Esophagus muscularis mucosa (tissue), 4 donors: ENCODE measurements at regions not wholly inside any gene's neighbourhood (a gene's known extent, or its start where the extent isn't known, plus 50 kb on each side); places are given as distances from the start of the nearest gene placed in this dataset.

ENCODE experiments used
- CTCF ChIP-seq, 3 experiments: fragments of 200-600 bp in 2 of 3; fragments of 450-650 bp in 1 of 3; sonication (generic) in 2 of 3; IDR thresholded peaks; one replicate each; pipeline ENCODE4 v1.5.1; 2017 to 2019; ENCODE audit warnings: antibody characterized with exemption in 3 of 3, mild to moderate bottlenecking in 2 of 3, moderate library complexity in 1 of 3
- EP300 ChIP-seq: sonication (generic); formaldehyde crosslinking; IDR thresholded peaks from one replicate; pipeline ENCODE4 v1.6.1; 2017; ENCODE audit warnings: antibody characterized with exemption
- POLR2A ChIP-seq: fragments of 450-650 bp; IDR thresholded peaks from one replicate; pipeline ENCODE4 v1.6.1; 2017; ENCODE audit warnings: antibody characterized with exemption, moderate library complexity, mild to moderate bottlenecking, low read depth

GRCh38 chr6:140548366-140548765 lies 1173.9 kb upstream of the CITED2 start:
- TF ChIP-seq CTCF (IDR thresholded peaks at IDR 0.05): no peak
- no peak for TF ChIP-seq POLR2A
- no peak for TF ChIP-seq EP300
